HEK293 (cell line): ENCODE measurements at regions not wholly inside any gene's neighbourhood (a gene's known extent, or its start where the extent isn't known, plus 50 kb on each side); places are given as distances from the start of the nearest gene placed in this dataset.

Experiments
- ZNF747 ChIP-seq: fragments of 450-650 bp; formaldehyde crosslinking; IDR thresholded peaks from 2 replicates; pipeline ENCODE4 v1.5.1; 2016; ENCODE audit warnings: missing biosample characterization, missing genetic modification characterization
- TF ChIP-seq, protein P1 (sequence below): fragments of 450-650 bp; formaldehyde crosslinking; IDR thresholded peaks from 2 replicates; pipeline ENCODE4 v1.5.1; 2016; ENCODE audit warnings: missing biosample characterization, missing genetic modification characterization
- TF ChIP-seq, protein P2 (sequence below): fragments of 450-650 bp; formaldehyde crosslinking; IDR thresholded peaks from 2 replicates; pipeline ENCODE4 v1.5.1; 2016; ENCODE audit warnings: missing biosample characterization, missing genetic modification characterization
- TF ChIP-seq, protein P3 (sequence below): fragments of 450-650 bp; formaldehyde crosslinking; conservative IDR thresholded peaks from 2 replicates; pipeline ENCODE4 v1.5.1; 2016; ENCODE audit warnings: low read depth, missing biosample characterization, missing genetic modification characterization
- TF ChIP-seq, protein P4 (sequence below): sonication (generic); formaldehyde crosslinking; IDR thresholded peaks from 2 replicates; pipeline ENCODE4 v1.8.1; 2022; ENCODE audit warnings: mild to moderate bottlenecking, moderate library complexity, missing genetic modification reagents
- TF ChIP-seq, protein P5 (sequence below): fragments of 450-650 bp; formaldehyde crosslinking; IDR thresholded peaks from 2 replicates; pipeline ENCODE4 v1.5.1; 2017; ENCODE audit warnings: missing biosample characterization, missing genetic modification characterization

DNA sequence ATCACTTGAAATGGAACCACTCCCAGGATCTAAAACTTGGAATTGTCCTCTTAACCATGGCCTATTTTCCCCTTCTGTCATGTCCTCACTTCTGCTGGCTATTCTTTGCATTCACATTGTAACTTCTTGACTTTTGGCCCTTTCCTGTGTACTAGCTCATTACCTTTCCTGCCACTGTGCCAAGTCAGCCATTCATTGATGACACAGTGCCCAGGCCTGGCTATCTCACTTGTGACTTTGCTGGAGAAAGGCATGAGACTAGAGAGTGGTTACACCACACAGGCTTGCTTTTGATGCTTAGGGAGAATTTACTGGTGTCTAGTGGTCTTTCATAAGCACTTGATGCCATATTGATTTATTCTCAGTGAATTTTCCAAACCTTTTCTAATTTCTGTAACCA, 101.1 kb downstream of the NR1D2 start:
- TF ChIP-seq, protein P1, sequence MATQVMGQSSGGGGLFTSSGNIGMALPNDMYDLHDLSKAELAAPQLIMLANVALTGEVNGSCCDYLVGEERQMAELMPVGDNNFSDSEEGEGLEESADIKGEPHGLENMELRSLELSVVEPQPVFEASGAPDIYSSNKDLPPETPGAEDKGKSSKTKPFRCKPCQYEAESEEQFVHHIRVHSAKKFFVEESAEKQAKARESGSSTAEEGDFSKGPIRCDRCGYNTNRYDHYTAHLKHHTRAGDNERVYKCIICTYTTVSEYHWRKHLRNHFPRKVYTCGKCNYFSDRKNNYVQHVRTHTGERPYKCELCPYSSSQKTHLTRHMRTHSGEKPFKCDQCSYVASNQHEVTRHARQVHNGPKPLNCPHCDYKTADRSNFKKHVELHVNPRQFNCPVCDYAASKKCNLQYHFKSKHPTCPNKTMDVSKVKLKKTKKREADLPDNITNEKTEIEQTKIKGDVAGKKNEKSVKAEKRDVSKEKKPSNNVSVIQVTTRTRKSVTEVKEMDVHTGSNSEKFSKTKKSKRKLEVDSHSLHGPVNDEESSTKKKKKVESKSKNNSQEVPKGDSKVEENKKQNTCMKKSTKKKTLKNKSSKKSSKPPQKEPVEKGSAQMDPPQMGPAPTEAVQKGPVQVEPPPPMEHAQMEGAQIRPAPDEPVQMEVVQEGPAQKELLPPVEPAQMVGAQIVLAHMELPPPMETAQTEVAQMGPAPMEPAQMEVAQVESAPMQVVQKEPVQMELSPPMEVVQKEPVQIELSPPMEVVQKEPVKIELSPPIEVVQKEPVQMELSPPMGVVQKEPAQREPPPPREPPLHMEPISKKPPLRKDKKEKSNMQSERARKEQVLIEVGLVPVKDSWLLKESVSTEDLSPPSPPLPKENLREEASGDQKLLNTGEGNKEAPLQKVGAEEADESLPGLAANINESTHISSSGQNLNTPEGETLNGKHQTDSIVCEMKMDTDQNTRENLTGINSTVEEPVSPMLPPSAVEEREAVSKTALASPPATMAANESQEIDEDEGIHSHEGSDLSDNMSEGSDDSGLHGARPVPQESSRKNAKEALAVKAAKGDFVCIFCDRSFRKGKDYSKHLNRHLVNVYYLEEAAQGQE (tag by site-specific recombination): no peak
- TF ChIP-seq, protein P2, sequence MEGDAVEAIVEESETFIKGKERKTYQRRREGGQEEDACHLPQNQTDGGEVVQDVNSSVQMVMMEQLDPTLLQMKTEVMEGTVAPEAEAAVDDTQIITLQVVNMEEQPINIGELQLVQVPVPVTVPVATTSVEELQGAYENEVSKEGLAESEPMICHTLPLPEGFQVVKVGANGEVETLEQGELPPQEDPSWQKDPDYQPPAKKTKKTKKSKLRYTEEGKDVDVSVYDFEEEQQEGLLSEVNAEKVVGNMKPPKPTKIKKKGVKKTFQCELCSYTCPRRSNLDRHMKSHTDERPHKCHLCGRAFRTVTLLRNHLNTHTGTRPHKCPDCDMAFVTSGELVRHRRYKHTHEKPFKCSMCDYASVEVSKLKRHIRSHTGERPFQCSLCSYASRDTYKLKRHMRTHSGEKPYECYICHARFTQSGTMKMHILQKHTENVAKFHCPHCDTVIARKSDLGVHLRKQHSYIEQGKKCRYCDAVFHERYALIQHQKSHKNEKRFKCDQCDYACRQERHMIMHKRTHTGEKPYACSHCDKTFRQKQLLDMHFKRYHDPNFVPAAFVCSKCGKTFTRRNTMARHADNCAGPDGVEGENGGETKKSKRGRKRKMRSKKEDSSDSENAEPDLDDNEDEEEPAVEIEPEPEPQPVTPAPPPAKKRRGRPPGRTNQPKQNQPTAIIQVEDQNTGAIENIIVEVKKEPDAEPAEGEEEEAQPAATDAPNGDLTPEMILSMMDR: no peak
- TF ChIP-seq, protein P3, sequence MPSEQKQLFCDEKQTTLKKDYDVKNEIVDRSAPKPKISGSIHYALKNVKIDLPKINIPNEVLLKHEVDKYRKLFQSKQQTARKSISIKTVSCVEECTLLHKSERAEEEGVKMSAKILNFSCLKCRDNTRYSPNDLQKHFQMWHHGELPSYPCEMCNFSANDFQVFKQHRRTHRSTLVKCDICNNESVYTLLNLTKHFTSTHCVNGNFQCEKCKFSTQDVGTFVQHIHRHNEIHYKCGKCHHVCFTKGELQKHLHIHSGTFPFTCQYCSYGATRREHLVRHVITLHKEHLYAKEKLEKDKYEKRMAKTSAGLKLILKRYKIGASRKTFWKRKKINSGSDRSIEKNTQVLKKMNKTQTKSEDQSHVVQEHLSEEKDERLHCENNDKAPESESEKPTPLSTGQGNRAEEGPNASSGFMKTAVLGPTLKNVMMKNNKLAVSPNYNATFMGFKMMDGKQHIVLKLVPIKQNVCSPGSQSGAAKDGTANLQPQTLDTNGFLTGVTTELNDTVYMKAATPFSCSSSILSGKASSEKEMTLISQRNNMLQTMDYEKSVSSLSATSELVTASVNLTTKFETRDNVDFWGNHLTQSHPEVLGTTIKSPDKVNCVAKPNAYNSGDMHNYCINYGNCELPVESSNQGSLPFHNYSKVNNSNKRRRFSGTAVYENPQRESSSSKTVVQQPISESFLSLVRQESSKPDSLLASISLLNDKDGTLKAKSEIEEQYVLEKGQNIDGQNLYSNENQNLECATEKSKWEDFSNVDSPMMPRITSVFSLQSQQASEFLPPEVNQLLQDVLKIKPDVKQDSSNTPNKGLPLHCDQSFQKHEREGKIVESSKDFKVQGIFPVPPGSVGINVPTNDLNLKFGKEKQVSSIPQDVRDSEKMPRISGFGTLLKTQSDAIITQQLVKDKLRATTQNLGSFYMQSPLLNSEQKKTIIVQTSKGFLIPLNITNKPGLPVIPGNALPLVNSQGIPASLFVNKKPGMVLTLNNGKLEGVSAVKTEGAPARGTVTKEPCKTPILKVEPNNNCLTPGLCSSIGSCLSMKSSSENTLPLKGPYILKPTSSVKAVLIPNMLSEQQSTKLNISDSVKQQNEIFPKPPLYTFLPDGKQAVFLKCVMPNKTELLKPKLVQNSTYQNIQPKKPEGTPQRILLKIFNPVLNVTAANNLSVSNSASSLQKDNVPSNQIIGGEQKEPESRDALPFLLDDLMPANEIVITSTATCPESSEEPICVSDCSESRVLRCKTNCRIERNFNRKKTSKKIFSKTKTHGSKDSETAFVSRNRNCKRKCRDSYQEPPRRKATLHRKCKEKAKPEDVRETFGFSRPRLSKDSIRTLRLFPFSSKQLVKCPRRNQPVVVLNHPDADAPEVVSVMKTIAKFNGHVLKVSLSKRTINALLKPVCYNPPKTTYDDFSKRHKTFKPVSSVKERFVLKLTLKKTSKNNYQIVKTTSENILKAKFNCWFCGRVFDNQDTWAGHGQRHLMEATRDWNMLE (tag by site-specific recombination): no peak
- TF ChIP-seq, protein P4, sequence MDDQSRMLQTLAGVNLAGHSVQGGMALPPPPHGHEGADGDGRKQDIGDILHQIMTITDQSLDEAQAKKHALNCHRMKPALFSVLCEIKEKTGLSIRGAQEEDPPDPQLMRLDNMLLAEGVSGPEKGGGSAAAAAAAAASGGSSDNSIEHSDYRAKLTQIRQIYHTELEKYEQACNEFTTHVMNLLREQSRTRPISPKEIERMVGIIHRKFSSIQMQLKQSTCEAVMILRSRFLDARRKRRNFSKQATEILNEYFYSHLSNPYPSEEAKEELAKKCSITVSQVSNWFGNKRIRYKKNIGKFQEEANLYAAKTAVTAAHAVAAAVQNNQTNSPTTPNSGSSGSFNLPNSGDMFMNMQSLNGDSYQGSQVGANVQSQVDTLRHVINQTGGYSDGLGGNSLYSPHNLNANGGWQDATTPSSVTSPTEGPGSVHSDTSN (CRISPR knock-in tag): no peak
- TF ChIP-seq, protein P5, sequence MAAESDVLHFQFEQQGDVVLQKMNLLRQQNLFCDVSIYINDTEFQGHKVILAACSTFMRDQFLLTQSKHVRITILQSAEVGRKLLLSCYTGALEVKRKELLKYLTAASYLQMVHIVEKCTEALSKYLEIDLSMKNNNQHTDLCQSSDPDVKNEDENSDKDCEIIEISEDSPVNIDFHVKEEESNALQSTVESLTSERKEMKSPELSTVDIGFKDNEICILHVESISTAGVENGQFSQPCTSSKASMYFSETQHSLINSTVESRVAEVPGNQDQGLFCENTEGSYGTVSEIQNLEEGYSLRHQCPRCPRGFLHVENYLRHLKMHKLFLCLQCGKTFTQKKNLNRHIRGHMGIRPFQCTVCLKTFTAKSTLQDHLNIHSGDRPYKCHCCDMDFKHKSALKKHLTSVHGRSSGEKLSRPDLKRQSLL: no peak
- TF ChIP-seq ZNF747 (tag by site-specific recombination): no peak
